ENCODE measurements at regions not wholly inside any gene's neighbourhood (a gene's known extent, or its start where the extent isn't known, plus 50 kb on each side); places are given as distances from the start of the nearest gene placed in this dataset.
"Not testable (repeated sequence)": the region's sequence is repeated elsewhere in the genome, so short reads cannot be mapped to it uniquely, and the experiment has no call there.

- Histone ChIP-seq H3K36me3 (replicated peaks; ENCODE audit: low read depth, low read length) (no peaks in the 10 kb centered on the region), H3K9me3 (ENCODE audit: insufficient read depth, low read length) (no peaks in the 10 kb centered on the region), H4K20me1 (ENCODE audit: insufficient read depth, low read length) (no peaks in the 10 kb centered on the region), H3K4me2 (ENCODE audit: low read length) (no peak overlapping the region), H2AFZ (ENCODE audit: low read depth, low read length) (no peak overlapping the region), H3K27me3 (ENCODE audit: low read depth, low read length) (no peaks in the 10 kb centered on the region), H3K9ac (ENCODE audit: low read length) (no peak overlapping the region), H3K27ac (ENCODE audit: low read length) (no peak overlapping the region), H3K4me1 (ENCODE audit: low read length) (no peaks in the 10 kb centered on the region), H3K4me3 (ENCODE audit: low read length) (no peak overlapping the region), H3K79me2 (ENCODE audit: low read length) (no peaks in the 10 kb centered on the region)
- no peak for TF ChIP-seq EZH2phosphoT487 (IDR thresholded peaks at IDR 0.05; ENCODE audit: low read depth)
- TF ChIP-seq CTCF (IDR thresholded peaks at IDR 0.05; ENCODE audit: low read depth, low read length) = no peak
Observed at GRCh38 chr13:67932991-67933390, 702.9 kb upstream of the PCDH9 start.

- Histone ChIP-seq H3K27me3 (ENCODE audit: low read depth, low read length) (no peaks in the 10 kb centered on the region), H3K9ac (ENCODE audit: low read length) (no peak overlapping the region), H2AFZ (ENCODE audit: low read depth, low read length) (no peak overlapping the region), H3K79me2 (ENCODE audit: low read length) (no peaks in the 10 kb centered on the region), H3K4me3 (ENCODE audit: low read length) (no peak overlapping the region), H3K9me3 (ENCODE audit: insufficient read depth, low read length) (no peaks in the 10 kb centered on the region), H3K36me3 (replicated peaks; ENCODE audit: low read depth, low read length) (no peaks in the 10 kb centered on the region), H3K4me1 (ENCODE audit: low read length) (peaks cover 6% of the 10 kb centered on the region), H4K20me1 (ENCODE audit: insufficient read depth, low read length) (no peaks in the 10 kb centered on the region), H3K27ac (ENCODE audit: low read length) (no peak overlapping the region), H3K4me2 (ENCODE audit: low read length) (no peak overlapping the region)
- TF ChIP-seq CTCF (IDR thresholded peaks at IDR 0.05; ENCODE audit: low read depth, low read length) (no peak), EZH2phosphoT487 (IDR thresholded peaks at IDR 0.05; ENCODE audit: low read depth) (no peak)
Observed at GRCh38 chr13:67917291-67917987, 687.3 kb upstream of the PCDH9 start.

- H3K36me3 ChIP-seq (replicated peaks; ENCODE audit: low read depth, low read length) = no peaks in the 10 kb centered on the region
- H3K79me2 ChIP-seq (ENCODE audit: low read length) = no peaks in the 10 kb centered on the region
- TF ChIP-seq CTCF (IDR thresholded peaks at IDR 0.05; ENCODE audit: low read depth, low read length) = no peak
- TF ChIP-seq EZH2phosphoT487 (IDR thresholded peaks at IDR 0.05; ENCODE audit: low read depth) = no peak
- H3K4me1 ChIP-seq (ENCODE audit: low read length) = peaks cover 6% of the 10 kb centered on the region
- no peak overlapping the region for H3K4me2 ChIP-seq (ENCODE audit: low read length)
- no peak overlapping the region for H2AFZ ChIP-seq (ENCODE audit: low read depth, low read length)
- H3K27me3 ChIP-seq (ENCODE audit: low read depth, low read length) = no peaks in the 10 kb centered on the region
- no peaks in the 10 kb centered on the region for H4K20me1 ChIP-seq (ENCODE audit: insufficient read depth, low read length)
- no peak overlapping the region for H3K4me3 ChIP-seq (ENCODE audit: low read length)
- H3K9ac ChIP-seq (ENCODE audit: low read length) = no peak overlapping the region
- no peaks in the 10 kb centered on the region for H3K9me3 ChIP-seq (ENCODE audit: insufficient read depth, low read length)
- no peak overlapping the region for H3K27ac ChIP-seq (ENCODE audit: low read length)
Observed at GRCh38 chr13:67916650-67917049, 686.5 kb upstream of the PCDH9 start.

- H3K4me1 ChIP-seq (ENCODE audit: low read length) = peaks cover 6% of the 10 kb centered on the region
- H4K20me1 ChIP-seq (ENCODE audit: insufficient read depth, low read length) = no peaks in the 10 kb centered on the region
Observed at GRCh38 chr13:67914535-67914934, 684.4 kb upstream of the PCDH9 start.

GRCh38 chr13:67902960-67903359 is 672.8 kb upstream of the PCDH9 start:
- H3K27ac ChIP-seq (ENCODE audit: low read length); H3K4me3 ChIP-seq (ENCODE audit: low read length); H3K9me3 ChIP-seq (ENCODE audit: insufficient read depth, low read length); H3K79me2 ChIP-seq (ENCODE audit: low read length); H3K9ac ChIP-seq (ENCODE audit: low read length); H3K4me1 ChIP-seq (ENCODE audit: low read length); H4K20me1 ChIP-seq (ENCODE audit: insufficient read depth, low read length); H3K36me3 ChIP-seq (replicated peaks; ENCODE audit: low read depth, low read length); H3K4me2 ChIP-seq (ENCODE audit: low read length); H3K27me3 ChIP-seq (ENCODE audit: low read depth, low read length); H2AFZ ChIP-seq (ENCODE audit: low read depth, low read length): not testable (repeated sequence)

More at GRCh38 chr13:67914535-67914934, 684.4 kb upstream of the PCDH9 start:
- Histone ChIP-seq H3K79me2 (ENCODE audit: low read length) (no peaks in the 10 kb centered on the region), H3K9ac (ENCODE audit: low read length) (no peak overlapping the region), H2AFZ (ENCODE audit: low read depth, low read length) (no peak overlapping the region), H3K4me2 (ENCODE audit: low read length) (no peak overlapping the region), H3K4me3 (ENCODE audit: low read length) (no peak overlapping the region), H3K27me3 (ENCODE audit: low read depth, low read length) (no peaks in the 10 kb centered on the region), H3K27ac (ENCODE audit: low read length) (no peak overlapping the region), H3K9me3 (ENCODE audit: insufficient read depth, low read length) (no peaks in the 10 kb centered on the region), H3K36me3 (replicated peaks; ENCODE audit: low read depth, low read length) (no peaks in the 10 kb centered on the region)
- TF ChIP-seq CTCF (IDR thresholded peaks at IDR 0.05; ENCODE audit: low read depth, low read length) = no peak
- no peak for TF ChIP-seq EZH2phosphoT487 (IDR thresholded peaks at IDR 0.05; ENCODE audit: low read depth)
